ENCODE measurements at regions not wholly inside any gene's neighbourhood (a gene's known extent, or its start where the extent isn't known, plus 50 kb on each side); places are given as distances from the start of the nearest gene placed in this dataset.

- Histone ChIP-seq H3K4me1 (no peaks in the 10 kb centered on the region), H3K4me2 (no peak overlapping the region), H3K27ac (no peak overlapping the region), H3K4me3 (no peak overlapping the region), H3K9me3 (no peaks in the 10 kb centered on the region; the same call in 2 of the 3 replicates)
- no peak for TF ChIP-seq FOSL2 (IDR thresholded peaks at IDR 0.05)
- TF ChIP-seq FOSL2 (CRISPR knock-in tag; IDR thresholded peaks at IDR 0.05) = peak; percentile 48; the same call in 1 of the 2 replicates
- TF ChIP-seq ZSCAN20 (CRISPR knock-in tag; IDR thresholded peaks at IDR 0.05) = no peak
- TF ChIP-seq, protein P1, sequence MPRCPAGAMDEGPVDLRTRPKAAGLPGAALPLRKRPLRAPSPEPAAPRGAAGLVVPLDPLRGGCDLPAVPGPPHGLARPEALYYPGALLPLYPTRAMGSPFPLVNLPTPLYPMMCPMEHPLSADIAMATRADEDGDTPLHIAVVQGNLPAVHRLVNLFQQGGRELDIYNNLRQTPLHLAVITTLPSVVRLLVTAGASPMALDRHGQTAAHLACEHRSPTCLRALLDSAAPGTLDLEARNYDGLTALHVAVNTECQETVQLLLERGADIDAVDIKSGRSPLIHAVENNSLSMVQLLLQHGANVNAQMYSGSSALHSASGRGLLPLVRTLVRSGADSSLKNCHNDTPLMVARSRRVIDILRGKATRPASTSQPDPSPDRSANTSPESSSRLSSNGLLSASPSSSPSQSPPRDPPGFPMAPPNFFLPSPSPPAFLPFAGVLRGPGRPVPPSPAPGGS (IDR thresholded peaks at IDR 0.05) = no peak
- ATAC-seq (no peak), FAIRE-seq (no peak), DNase-seq (ENCODE audit: low read depth in 1 of 2, low spot score in 1 of 2) (no peak)
- ChIA-PET POLR2A (no interaction called here), CTCF (interaction anchor here (0.6 kb wide), 1 partner anchor 1072 kb away, joined by 4 read pairs; no protein-coding TSS in a partner anchor)
Observed at GRCh38 chr2:83689402-83689801, 769.7 kb downstream of the SUCLG1 start.

- no peak overlapping the region for H3K4me2 ChIP-seq
- H3K4me3 ChIP-seq = no peak overlapping the region
- H3K4me1 ChIP-seq = no peaks in the 10 kb centered on the region
- FAIRE-seq = no peak
- TF ChIP-seq RAD21 (conservative IDR thresholded peaks at IDR 0.05 in 1 of 2, IDR thresholded peaks at IDR 0.05 in 1 of 2) = no peak
- TF ChIP-seq ZSCAN20 (CRISPR knock-in tag; IDR thresholded peaks at IDR 0.05) = no peak
- TF ChIP-seq EP300 (IDR thresholded peaks at IDR 0.05) = no peak
- TF ChIP-seq EHF (CRISPR knock-in tag; IDR thresholded peaks at IDR 0.05) = no peak
- no peak for TF ChIP-seq PHF8 (IDR thresholded peaks at IDR 0.05; ENCODE audit: borderline replicate concordance, low read depth)
- TF ChIP-seq HOXB5 (CRISPR knock-in tag; IDR thresholded peaks at IDR 0.05) = no peak
- TF ChIP-seq CBX8 (IDR thresholded peaks at IDR 0.05) = no peak
- TF ChIP-seq HOXA7 (CRISPR knock-in tag; IDR thresholded peaks at IDR 0.05) = no peak
- no peak for TF ChIP-seq JUN (IDR thresholded peaks at IDR 0.05)
- no peak for TF ChIP-seq BHLHE40 (IDR thresholded peaks at IDR 0.05; ENCODE audit: low read depth, low read length)
- no peak for TF ChIP-seq GATA3 (IDR thresholded peaks at IDR 0.05; ENCODE audit: borderline replicate concordance)
- TF ChIP-seq MAX (IDR thresholded peaks at IDR 0.05) = no peak
- TF ChIP-seq NR3C1 (IDR thresholded peaks at IDR 0.05) = no peak
- no peaks in the 10 kb centered on the region; the same call in 1 of the 3 replicates for H3K9me3 ChIP-seq
- ChIA-PET POLR2A (no interaction called here), CTCF (interaction anchor here (1.1 kb wide), 1 partner anchor 10 kb away, joined by 3 read pairs; no protein-coding TSS in a partner anchor)
- no peak for DNase-seq (ENCODE audit: low read depth in 1 of 2, low spot score in 1 of 2)
- no peak for ATAC-seq
- H3K27ac ChIP-seq = no peak overlapping the region
Observed at GRCh38 chr2:83686863-83687262, 772.2 kb downstream of the SUCLG1 start.

GRCh38 chr2:83674050-83674449, 785.0 kb downstream of the SUCLG1 start:
- Histone ChIP-seq H3K4me1 (no peaks in the 10 kb centered on the region), H3K4me2 (no peak overlapping the region), H3K4me3 (no peak overlapping the region), H3K27ac (no peak overlapping the region), H3K9me3 (0 out of 3 replicates have a peak, but pooled peaks cover 4% of the 10 kb centered on the region)
- no peak for DNase-seq (ENCODE audit: low read depth in 1 of 2, low spot score in 1 of 2)
- TF ChIP-seq EHMT2 (IDR thresholded peaks at IDR 0.05; ENCODE audit: low read depth) (no peak), CEBPB (IDR thresholded peaks at IDR 0.05) (no peak), POLR2AphosphoS2 (conservative IDR thresholded peaks at IDR 0.05; ENCODE audit: low read length) (no peak), MAX (IDR thresholded peaks at IDR 0.05) (no peak), EP300 (IDR thresholded peaks at IDR 0.05) (no peak), FOSL2 (IDR thresholded peaks at IDR 0.05) (no peak), FOSL2 (CRISPR knock-in tag; IDR thresholded peaks at IDR 0.05) (no peak), KDM5A (IDR thresholded peaks at IDR 0.05) (no peak), ZNF302 (CRISPR knock-in tag; IDR thresholded peaks at IDR 0.05) (no peak), HDAC2 (IDR thresholded peaks at IDR 0.05) (no peak), BHLHE40 (IDR thresholded peaks at IDR 0.05; ENCODE audit: low read depth, low read length) (no peak), FOSB (CRISPR knock-in tag; IDR thresholded peaks at IDR 0.05) (no peak), SREBF2 (IDR thresholded peaks at IDR 0.05) (no peak), EHF (CRISPR knock-in tag; IDR thresholded peaks at IDR 0.05) (no peak), JUNB (IDR thresholded peaks at IDR 0.05) (no peak), MYC (IDR thresholded peaks at IDR 0.05; ENCODE audit: borderline replicate concordance, low read length) (no peak), MAFK (IDR thresholded peaks at IDR 0.05; ENCODE audit: partially characterized antibody) (no peak), HOXB5 (CRISPR knock-in tag; IDR thresholded peaks at IDR 0.05) (no peak), POLR2A (IDR thresholded peaks at IDR 0.05; ENCODE audit: low read length) (no peak)
- TF ChIP-seq, protein P2, sequence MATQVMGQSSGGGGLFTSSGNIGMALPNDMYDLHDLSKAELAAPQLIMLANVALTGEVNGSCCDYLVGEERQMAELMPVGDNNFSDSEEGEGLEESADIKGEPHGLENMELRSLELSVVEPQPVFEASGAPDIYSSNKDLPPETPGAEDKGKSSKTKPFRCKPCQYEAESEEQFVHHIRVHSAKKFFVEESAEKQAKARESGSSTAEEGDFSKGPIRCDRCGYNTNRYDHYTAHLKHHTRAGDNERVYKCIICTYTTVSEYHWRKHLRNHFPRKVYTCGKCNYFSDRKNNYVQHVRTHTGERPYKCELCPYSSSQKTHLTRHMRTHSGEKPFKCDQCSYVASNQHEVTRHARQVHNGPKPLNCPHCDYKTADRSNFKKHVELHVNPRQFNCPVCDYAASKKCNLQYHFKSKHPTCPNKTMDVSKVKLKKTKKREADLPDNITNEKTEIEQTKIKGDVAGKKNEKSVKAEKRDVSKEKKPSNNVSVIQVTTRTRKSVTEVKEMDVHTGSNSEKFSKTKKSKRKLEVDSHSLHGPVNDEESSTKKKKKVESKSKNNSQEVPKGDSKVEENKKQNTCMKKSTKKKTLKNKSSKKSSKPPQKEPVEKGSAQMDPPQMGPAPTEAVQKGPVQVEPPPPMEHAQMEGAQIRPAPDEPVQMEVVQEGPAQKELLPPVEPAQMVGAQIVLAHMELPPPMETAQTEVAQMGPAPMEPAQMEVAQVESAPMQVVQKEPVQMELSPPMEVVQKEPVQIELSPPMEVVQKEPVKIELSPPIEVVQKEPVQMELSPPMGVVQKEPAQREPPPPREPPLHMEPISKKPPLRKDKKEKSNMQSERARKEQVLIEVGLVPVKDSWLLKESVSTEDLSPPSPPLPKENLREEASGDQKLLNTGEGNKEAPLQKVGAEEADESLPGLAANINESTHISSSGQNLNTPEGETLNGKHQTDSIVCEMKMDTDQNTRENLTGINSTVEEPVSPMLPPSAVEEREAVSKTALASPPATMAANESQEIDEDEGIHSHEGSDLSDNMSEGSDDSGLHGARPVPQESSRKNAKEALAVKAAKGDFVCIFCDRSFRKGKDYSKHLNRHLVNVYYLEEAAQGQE (IDR thresholded peaks at IDR 0.05) = no peak
- 45% methylated on average over 3 of the region's 3 CpGs for WGBS (ENCODE audit: missing lambda C conversion rate)
- peak; percentile 7 for FAIRE-seq
- POLR2A ChIA-PET = no interaction called here
- ATAC-seq = no peak
- CTCF ChIA-PET = no interaction called here
